Left lung (tissue), 4 donors: ENCODE measurements at regions not wholly inside any gene's neighbourhood (a gene's known extent, or its start where the extent isn't known, plus 50 kb on each side); places are given as distances from the start of the nearest gene placed in this dataset.
A peak's percentile ranks its signal among the peaks of the same experiment; 100 is the strongest.

Experiments
- ATAC-seq: fragments of 200-7000 bp; cut with Tn5 transposase; one replicate; pipeline ENCODE4 v1.9.1; 2020; ENCODE audit warnings: moderate library complexity
- DNase-seq, 4 donors: peaks; one replicate each; pipeline ENCODE4 v3.0.0-alpha.2; 2013 to 2020
- H3K27ac ChIP-seq, 2 donors: fragments of 200-600 bp; sonication (generic) in 1 of 2; one replicate each; pipeline versions ENCODE4 v1.5.0 to v1.8.0; 2020 to 2021
- H3K27me3 ChIP-seq, 2 donors: fragments of 200-600 bp; sonication (generic) in 1 of 2; one replicate each; pipeline versions ENCODE4 v1.5.0 to v1.8.0; 2020 to 2021
- H3K36me3 ChIP-seq, 2 donors: fragments of 200-600 bp; sonication (generic) in 1 of 2; one replicate each; pipeline versions ENCODE4 v1.5.0 to v1.8.0; 2020 to 2021
- H3K4me1 ChIP-seq, 2 donors: fragments of 200-600 bp; one replicate each; pipeline ENCODE4 v1.8.0; 2021
- H3K4me3 ChIP-seq, 2 donors: fragments of 200-600 bp; sonication (generic) in 1 of 2; one replicate each; pipeline versions ENCODE4 v1.5.0 to v1.8.0; 2020 to 2021; ENCODE audit warnings: mild to moderate bottlenecking in 1 of 2
- H3K9me3 ChIP-seq, 2 donors: fragments of 200-600 bp; sonication (generic) in 1 of 2; one replicate each; pipeline versions ENCODE4 v1.5.0 to v1.8.0; 2020 to 2021
- intact Hi-C, 2 donors: fragments of 100-400 bp; cut with DNase I; formaldehyde crosslinking; loops; one replicate each; pipeline versions ENCODE4 v1.11.2 to v1.14.2; 2022
- TF ChIP-seq, protein P1 (sequence below), 2 donors: fragments of 200-600 bp; sonication (generic) in 1 of 2; IDR thresholded peaks; one replicate each; pipeline versions ENCODE4 v1.5.0 to v1.8.0; 2021; ENCODE audit warnings: antibody characterized with exemption in 2 of 2
- donor health status: DM: no; HTN: yes; CAD: no.
- donor health status: DM: no; HTN: no; CAD: no.

DNA sequence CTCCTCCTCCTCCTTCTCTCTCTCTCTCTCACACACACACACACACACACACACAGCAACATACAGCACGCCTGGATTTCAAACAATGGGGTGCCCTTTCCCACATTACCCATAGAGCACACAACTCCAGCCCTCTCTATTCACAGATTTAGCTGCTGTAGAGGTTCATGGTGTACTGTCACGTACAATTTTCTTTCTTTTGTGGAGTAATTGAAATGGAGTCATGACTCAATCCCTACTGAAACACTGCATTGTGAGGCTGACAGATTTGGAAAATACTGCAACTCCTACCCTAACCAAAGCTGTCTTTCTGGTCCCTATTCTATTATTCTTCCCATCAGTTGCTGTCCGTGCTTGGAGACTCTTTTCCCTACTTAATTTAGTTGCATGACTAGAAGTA lies 166.9 kb downstream of the EDN1 start:
- Histone ChIP-seq H3K4me1 (no peaks in the 10 kb centered on the region), H3K27me3 (no peaks in the 10 kb centered on the region), H3K4me3 (no peak overlapping the region), H3K9me3 (peaks cover 0 to 15% of the 10 kb centered on the region in 2 donors), H3K36me3 (no peaks in the 10 kb centered on the region), H3K27ac (no peak overlapping the region)
- DNase-seq (no peak), ATAC-seq (no peak)
- intact Hi-C loops: no loop called here
- TF ChIP-seq, protein P1, sequence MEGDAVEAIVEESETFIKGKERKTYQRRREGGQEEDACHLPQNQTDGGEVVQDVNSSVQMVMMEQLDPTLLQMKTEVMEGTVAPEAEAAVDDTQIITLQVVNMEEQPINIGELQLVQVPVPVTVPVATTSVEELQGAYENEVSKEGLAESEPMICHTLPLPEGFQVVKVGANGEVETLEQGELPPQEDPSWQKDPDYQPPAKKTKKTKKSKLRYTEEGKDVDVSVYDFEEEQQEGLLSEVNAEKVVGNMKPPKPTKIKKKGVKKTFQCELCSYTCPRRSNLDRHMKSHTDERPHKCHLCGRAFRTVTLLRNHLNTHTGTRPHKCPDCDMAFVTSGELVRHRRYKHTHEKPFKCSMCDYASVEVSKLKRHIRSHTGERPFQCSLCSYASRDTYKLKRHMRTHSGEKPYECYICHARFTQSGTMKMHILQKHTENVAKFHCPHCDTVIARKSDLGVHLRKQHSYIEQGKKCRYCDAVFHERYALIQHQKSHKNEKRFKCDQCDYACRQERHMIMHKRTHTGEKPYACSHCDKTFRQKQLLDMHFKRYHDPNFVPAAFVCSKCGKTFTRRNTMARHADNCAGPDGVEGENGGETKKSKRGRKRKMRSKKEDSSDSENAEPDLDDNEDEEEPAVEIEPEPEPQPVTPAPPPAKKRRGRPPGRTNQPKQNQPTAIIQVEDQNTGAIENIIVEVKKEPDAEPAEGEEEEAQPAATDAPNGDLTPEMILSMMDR (IDR thresholded peaks at IDR 0.05): no peak

DNA sequence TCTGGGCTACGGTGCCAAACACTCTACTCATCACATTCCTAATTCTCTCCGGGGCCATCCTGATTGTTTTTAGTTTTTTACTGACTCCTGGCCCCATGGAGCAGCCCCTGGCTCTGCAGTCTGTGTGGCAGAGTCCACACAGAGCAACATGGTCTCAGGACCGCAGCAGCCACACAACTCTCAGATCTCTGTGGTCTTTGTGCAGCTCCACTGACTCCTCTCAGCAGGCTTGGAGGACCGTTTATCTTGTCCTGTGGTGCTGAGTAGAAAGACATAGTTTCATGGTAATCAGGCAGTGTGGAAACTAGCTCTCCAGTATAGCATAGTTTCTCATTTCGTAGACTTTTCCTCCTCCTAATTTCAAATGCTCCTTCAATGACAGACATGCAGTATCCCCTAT lies 168.4 kb downstream of the EDN1 start:
- intact Hi-C loops: no loop called here
- TF ChIP-seq, protein P1 (IDR thresholded peaks at IDR 0.05): no peak
- Histone ChIP-seq H3K27ac (no peak overlapping the region), H3K36me3 (no peaks in the 10 kb centered on the region), H3K4me1 (no peaks in the 10 kb centered on the region), H3K27me3 (no peaks in the 10 kb centered on the region), H3K4me3 (no peak overlapping the region), H3K9me3 (peaks cover 0 to 9% of the 10 kb centered on the region in 2 donors)
- no peak for ATAC-seq
- DNase-seq: no peak

DNA sequence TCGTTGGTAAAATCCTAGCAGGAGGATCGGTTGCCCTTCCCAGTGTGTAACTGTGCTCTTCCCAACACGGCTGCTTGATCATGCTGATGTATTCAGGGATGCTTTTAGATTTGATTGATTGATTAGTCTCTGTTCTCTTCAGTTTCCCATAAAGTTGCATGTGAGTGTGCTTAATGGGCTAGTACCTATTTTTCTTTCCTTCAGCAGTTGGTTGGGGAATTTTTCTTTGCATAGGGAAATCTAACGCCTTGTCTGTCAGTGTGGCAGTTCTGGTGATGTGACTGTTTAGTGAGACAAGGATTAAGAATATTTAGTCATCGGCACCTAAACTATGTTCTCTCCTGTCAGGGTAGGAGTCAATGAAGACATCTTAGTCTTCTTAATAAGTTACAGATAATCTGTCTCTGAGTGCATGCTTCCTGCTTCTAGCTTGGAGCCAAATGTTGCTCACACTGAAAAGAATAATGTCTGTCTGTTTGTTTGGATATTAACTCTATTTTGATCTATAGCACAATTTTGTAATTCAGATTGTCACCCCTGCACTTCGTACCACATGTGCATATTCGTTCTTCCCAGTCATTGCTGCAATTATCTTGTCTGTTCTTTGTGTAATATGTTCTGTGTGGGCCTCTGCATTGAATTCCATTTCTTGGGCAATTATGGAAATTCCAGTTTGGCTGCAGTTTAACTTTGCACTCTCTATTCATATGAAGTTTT lies 169.9 kb downstream of the EDN1 start:
- H3K4me1 ChIP-seq: no peaks in the 10 kb centered on the region

DNA sequence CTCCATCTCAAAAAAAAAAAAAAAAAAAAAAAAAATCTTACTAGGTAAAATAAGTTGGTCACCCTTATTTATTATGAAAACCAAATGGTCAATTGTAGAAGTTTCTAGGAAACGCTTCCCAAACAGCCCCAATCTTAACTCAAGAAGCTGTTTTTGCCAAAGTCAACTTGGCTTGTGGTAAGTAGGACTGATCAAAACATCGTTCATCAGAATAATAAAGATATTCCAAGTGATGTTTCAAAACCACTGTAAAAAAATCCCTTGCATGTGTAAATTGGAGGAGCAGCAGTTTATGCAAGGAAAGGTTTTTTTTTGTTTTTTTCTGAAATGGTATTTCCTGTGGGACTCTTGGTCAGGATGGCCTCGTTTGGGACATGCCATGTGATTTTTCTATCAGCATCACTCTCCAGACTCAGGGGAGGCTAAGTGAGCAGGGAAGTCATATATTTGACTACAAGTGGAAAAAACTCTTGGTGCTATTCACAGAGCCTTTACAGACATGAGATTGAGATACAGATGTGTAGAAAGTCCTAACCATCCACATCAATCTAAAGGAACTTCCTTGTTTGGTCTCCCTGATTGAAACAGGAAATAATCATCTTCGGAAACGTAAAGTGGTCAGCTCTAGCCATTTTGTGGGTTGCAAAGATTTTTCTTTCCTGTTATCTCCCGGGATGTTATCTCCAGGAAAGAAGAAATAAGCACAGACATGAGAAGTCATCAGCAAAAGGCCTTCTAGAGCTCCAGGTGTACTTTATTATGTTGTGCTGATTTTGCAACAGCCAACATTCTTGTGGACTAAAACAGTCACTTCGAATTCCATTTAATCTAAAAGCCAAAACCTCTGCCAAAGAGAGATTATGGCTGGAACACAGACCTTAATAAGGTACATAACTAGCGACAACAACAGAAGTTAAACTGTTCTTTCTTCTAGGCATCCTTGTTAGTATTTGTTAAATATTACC lies 177.8 kb downstream of the EDN1 start:
- ATAC-seq: peak; percentile 30
- Histone ChIP-seq H3K9me3 (no peaks in the 10 kb centered on the region), H3K4me1 (no peaks in the 10 kb centered on the region), H3K27ac (no peak overlapping the region), H3K4me3 (no peak overlapping the region), H3K27me3 (no peaks in the 10 kb centered on the region), H3K36me3 (no peaks in the 10 kb centered on the region)
- TF ChIP-seq, protein P1 (IDR thresholded peaks at IDR 0.05): no peak
- intact Hi-C loops: no loop called here
- DNase-seq: no peak

More for the DNA sequence above, 169.9 kb downstream of the EDN1 start:
- DNase-seq: no peak
- Histone ChIP-seq H3K36me3 (no peaks in the 10 kb centered on the region), H3K4me3 (no peak overlapping the region), H3K27me3 (no peaks in the 10 kb centered on the region), H3K27ac (no peak overlapping the region), H3K9me3 (no peaks in the 10 kb centered on the region)
- intact Hi-C loops: no loop called here
- no peak for ATAC-seq
- TF ChIP-seq, protein P1 (IDR thresholded peaks at IDR 0.05): no peak

DNA sequence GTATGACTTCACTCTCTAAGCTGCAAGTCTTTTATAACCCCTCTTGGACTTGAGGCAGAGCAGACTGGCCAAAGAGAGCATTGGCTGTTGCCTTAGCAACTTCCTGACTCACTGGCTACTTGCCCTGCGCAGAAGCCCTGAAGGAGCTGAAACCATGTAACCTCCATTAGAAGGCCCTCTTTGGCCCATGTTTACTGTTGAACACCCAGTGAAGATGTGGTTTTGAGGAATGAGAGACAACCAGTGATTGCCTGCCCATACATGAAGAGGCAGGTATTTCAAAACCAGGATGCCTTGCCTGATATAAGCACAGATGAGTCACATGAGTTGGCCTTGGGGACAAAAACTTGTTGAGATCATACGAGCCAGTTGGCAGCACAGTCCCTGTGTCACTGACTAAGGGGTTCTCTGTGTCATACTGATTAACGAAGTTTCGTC lies 182.5 kb downstream of the EDN1 start:
- Histone ChIP-seq H3K36me3 (no peaks in the 10 kb centered on the region), H3K27ac (peak overlapping the region in 1 of 2 donors; percentile 8), H3K9me3 (no peaks in the 10 kb centered on the region), H3K4me3 (no peak overlapping the region), H3K4me1 (no peaks in the 10 kb centered on the region), H3K27me3 (no peaks in the 10 kb centered on the region)
- peak in 3 of 4 donors; percentile 24 to 70 (median 39) for DNase-seq
- intact Hi-C loops: no loop called here
- TF ChIP-seq, protein P1 (IDR thresholded peaks at IDR 0.05): no peak
- ATAC-seq: peak; percentile 94
